Tibial nerve (tissue), 3 donors: ENCODE measurements at regions not wholly inside any gene's neighbourhood (a gene's known extent, or its start where the extent isn't known, plus 50 kb on each side); places are given as distances from the start of the nearest gene placed in this dataset.

Source experiments
- POLR2A ChIP-seq, 2 donors: fragments of 450-650 bp; IDR thresholded peaks; one replicate each; pipeline ENCODE4 v1.6.1; 2017; ENCODE audit warnings: antibody characterized with exemption in 2 of 2, mild to moderate bottlenecking in 2 of 2, moderate library complexity in 2 of 2
- TF ChIP-seq, protein P1 (sequence below), 5 experiments: fragments of 200-600 bp in 3 of 5; fragments of 450-650 bp in 2 of 5; sonication (generic) in 3 of 5; IDR thresholded peaks; one replicate each; pipeline ENCODE4 v1.5.1; 2016 to 2019; ENCODE audit warnings: antibody characterized with exemption in 5 of 5, mild to moderate bottlenecking in 3 of 5, moderate library complexity in 2 of 5

DNA sequence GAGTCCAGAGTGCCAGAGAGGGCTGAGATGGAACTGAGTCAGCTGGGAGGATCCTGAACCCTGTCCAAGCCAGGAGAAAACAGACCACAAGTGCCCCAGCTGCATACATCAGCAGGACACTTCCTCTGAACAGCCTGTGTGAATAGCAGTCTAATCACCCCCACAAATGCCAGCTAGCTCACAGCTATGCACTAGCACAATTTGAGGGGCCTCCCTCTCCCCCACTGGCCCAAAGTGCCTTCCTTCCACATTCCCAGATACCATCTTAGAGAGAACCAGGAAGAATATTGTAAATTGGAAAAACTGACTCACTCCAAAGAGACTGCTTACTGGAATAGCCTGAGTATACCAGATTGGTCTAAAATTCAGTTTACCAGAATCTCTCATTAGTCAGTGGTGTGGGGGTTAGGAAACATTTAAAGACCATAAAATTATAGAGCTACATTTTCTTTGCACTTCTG lies 292.6 kb upstream of the KLF3 start:
- TF ChIP-seq, protein P1, sequence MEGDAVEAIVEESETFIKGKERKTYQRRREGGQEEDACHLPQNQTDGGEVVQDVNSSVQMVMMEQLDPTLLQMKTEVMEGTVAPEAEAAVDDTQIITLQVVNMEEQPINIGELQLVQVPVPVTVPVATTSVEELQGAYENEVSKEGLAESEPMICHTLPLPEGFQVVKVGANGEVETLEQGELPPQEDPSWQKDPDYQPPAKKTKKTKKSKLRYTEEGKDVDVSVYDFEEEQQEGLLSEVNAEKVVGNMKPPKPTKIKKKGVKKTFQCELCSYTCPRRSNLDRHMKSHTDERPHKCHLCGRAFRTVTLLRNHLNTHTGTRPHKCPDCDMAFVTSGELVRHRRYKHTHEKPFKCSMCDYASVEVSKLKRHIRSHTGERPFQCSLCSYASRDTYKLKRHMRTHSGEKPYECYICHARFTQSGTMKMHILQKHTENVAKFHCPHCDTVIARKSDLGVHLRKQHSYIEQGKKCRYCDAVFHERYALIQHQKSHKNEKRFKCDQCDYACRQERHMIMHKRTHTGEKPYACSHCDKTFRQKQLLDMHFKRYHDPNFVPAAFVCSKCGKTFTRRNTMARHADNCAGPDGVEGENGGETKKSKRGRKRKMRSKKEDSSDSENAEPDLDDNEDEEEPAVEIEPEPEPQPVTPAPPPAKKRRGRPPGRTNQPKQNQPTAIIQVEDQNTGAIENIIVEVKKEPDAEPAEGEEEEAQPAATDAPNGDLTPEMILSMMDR (IDR thresholded peaks at IDR 0.05): no peak
- TF ChIP-seq POLR2A (IDR thresholded peaks at IDR 0.05): no peak
